ENCODE measurements at regions not wholly inside any gene's neighbourhood (a gene's known extent, or its start where the extent isn't known, plus 50 kb on each side); places are given as distances from the start of the nearest gene placed in this dataset.

DNA sequence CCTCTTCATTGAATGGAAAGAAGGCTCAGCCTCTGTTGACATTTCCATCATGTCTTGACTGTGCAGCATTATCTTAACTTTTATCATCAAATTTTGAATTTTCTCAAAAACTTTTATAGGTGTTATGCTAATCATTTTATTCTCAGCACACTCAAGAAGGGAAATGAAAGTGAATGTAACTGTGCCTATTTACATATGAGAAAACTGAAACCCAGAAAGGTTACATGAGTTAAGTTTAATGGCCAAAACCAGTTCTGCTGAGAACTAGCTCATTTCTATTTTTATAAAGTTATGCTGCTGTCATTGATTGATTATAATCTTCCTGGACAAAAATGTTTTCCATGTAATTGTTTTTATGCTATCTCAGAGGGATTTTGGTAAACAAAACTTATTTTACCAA, 618.8 kb upstream of the NRXN1 start:
- no peak for TF ChIP-seq POLR2A (IDR thresholded peaks at IDR 0.05)
- TF ChIP-seq, protein P1, sequence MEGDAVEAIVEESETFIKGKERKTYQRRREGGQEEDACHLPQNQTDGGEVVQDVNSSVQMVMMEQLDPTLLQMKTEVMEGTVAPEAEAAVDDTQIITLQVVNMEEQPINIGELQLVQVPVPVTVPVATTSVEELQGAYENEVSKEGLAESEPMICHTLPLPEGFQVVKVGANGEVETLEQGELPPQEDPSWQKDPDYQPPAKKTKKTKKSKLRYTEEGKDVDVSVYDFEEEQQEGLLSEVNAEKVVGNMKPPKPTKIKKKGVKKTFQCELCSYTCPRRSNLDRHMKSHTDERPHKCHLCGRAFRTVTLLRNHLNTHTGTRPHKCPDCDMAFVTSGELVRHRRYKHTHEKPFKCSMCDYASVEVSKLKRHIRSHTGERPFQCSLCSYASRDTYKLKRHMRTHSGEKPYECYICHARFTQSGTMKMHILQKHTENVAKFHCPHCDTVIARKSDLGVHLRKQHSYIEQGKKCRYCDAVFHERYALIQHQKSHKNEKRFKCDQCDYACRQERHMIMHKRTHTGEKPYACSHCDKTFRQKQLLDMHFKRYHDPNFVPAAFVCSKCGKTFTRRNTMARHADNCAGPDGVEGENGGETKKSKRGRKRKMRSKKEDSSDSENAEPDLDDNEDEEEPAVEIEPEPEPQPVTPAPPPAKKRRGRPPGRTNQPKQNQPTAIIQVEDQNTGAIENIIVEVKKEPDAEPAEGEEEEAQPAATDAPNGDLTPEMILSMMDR (IDR thresholded peaks at IDR 0.05) = no peak

Data from Peyer's patch (tissue), 4 donors.